ENCODE measurements at regions not wholly inside any gene's neighbourhood (a gene's known extent, or its start where the extent isn't known, plus 50 kb on each side); places are given as distances from the start of the nearest gene placed in this dataset.

DNA sequence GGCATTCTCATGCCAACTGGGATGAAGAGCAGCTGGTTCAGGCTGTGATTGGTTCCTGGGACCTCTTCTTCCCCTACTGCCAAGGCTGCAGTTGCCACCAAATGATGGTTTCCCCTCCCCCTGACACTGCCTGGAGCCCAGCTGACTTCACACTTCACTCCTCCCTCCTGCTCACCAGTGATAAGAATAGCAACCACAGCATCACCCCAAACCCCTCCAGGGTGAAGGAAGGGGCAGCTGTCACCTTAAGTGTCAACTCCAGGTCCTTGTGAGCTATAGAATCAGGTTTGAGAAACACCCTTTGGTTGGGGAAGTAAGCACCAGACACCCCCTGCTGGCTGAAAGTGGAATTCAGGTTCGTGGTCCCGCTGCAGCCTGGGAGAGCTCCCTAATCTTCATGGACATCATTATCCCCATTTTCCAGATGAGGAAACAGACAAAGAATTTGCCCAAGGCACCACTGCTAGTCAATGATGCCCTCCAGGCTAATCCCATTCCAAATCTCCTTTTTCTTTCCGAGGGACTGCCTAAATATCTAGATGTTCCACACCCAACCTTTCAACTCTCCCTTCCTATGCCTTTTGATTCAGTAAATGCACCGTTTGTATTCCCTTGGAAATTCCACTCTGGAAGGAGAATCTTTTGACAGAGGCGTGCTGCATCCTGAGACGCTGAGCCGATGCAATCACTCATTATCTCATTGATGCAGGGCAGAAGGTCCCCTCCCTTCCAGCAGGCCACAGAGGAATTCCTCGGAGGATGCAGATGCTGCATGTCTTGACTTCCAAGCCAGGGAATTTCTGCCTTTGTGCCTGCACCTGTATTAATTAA lies 50.6 kb upstream of the UQCRFS1 start:
- no peak for DNase-seq

DNA sequence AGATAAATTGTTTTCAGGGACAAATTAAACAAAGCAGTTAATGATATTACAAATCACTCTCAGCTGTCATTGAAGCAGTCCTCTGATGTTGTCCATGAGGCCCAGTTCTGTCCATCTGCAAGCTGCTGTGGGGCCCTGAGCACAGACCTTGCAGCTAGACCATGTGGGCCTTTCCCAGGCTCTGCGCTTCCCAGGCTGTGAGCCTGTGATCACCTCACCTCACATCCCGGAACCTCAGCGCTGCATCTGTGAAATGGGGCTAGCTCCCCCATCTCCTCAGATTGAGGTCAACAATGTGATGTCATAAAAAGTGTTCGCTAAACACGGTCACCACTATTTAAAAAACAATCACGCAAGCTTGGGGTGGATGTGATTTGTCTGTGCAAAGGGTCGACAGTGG lies 51.9 kb upstream of the UQCRFS1 start:
- DNase-seq: no peak

DNA sequence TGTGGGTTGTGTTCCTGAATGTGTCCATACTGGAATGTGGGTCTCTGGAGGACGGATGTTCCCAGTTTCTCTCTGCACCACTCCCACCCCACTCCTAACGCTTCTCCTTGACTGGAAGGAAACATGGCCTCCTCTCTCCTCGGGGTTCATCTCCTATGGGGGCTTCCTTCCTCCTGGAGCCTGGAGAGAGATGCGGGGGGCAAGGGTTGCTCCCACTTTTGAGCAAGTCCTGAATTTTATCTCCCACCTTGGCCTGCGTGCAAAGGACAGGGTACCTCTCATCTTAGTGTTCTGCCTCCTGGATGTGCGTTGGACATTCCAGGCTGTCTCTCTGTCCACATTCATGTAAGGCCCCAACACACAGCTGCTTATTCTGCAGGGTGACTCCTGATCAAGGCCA lies 52.5 kb upstream of the UQCRFS1 start:
- DNase-seq: no peak

DNA sequence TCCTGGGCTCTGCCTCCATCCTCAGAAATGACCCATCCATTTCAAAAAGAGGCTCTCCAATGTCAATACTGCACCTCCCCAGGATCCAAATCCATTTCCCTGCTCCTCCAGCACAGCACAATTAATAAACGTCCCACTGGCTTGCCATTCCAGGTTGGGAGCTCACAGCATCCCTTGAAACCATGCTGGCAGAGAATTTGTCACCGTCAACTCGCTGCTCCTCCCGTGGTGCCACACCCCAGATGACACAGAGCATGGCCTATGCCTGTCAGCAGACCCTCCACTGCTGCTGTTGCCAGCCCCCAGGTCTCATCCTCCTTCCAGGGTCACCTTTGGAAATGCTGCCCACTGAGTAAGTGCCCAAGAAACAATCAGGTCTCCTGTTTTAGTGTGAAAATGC lies 53.0 kb upstream of the UQCRFS1 start:
- no peak for DNase-seq

DNA sequence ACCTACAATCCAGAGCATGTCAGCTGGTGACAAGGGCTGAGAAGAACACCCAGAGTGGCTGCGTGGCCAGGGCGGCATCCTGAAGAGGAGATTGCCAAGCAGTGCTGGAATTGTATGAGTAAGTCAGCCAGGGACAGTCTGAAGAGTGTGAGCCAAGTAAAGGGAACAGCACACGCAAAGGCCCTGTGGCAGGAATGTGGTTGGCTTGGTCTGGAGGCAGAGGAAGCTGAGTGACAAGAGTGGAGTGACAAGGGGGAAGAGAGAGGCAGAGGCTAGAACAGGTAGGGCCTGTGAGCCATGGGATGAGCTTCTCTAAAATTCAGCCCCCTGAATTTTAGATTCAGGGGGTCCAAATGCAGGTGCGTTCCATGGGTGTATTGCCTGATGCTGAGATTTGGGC lies 53.7 kb upstream of the UQCRFS1 start:
- DNase-seq: no peak

DNA sequence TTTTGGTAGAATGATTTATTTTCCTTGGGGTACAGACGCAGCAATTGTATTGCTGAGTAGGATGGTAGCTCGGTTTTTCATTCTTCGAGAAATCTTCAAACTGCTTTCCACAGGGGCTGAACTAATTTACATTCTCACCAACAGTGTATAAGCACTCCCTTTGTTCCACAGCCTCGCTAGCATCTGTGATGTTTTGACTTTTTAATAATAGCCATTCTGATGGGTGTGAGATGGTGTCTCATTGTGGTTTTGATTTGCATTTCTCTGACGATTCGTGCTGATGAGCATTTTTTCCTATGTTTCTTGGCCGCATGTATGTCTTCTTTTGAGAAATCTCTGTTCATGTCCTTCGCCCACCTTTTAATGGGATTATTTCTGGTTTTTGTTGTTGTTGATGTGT lies 54.8 kb upstream of the UQCRFS1 start:
- no peak for DNase-seq

DNA sequence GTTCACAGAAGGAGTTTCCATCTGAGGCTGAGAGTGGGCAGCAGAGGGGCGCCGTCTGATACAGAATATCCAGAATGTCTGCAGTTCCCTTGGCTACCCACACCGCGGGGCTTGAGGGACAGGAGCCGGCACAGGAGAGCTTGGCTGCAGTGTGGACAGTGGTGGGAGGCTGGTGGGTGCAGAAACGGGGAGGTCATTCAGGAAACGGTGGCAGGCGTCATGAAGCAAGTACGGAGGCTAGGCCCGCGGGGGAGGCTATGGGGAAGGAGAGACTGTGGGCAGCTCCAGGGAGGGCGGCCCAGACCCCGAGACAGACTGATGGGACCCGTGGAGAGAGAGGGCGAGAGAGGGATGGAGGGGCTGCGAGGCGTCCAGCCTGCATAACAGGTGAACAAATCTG lies 55.2 kb upstream of the UQCRFS1 start:
- no peak for DNase-seq

DNA sequence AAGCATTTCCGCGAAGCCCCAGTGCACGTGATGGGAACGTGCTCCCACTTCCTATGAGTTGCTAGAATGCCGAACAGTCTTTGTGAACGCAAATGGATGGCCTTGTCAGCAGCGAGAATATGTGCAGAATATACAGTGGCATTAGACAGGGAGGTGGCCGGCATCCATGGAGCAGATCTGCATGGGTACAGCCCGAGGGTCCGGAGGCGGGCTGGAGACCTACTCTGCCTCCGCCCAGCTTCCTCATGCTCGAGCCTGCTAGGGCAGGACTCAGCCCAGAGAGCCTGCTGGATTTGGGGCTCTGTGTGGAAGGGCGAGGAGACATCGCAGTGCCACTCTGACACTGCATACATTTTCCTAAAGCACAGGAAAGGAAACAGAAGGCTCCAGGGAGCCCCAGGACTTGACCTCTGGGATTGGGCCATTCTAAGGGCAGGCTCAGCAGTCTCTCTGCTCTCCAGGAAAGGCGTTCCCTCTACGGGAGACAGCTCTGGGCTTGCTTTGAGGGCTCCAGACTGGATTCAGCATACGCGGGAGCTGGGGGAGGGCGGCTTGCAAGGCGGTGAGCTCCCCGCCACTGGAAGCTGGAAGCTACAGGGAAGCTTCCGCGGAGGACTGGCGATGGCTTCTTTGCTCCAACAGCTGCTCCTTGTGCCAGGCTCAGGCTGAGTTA lies 55.9 kb upstream of the UQCRFS1 start:
- DNase-seq: no peak

DNA sequence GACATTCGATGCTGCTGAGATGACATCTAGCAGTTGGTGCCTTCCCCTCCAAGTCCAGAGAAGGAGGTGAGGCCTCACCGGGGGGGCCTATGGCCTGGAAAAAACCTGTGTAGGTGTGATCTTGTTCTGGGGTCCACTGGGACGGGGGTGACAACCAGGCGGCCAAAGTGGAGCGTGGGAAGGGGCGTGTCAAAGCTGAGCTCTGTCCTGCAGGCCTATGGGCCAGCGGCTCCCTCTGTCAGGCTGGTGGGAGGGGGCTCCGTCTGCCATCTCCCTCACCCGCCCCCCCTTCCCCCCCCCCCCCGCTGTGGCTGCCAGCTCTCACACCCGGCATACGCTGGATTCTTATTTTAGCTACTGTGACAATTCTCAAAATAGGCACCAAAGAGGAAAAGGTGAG lies 56.7 kb upstream of the UQCRFS1 start:
- no peak for DNase-seq

DNA sequence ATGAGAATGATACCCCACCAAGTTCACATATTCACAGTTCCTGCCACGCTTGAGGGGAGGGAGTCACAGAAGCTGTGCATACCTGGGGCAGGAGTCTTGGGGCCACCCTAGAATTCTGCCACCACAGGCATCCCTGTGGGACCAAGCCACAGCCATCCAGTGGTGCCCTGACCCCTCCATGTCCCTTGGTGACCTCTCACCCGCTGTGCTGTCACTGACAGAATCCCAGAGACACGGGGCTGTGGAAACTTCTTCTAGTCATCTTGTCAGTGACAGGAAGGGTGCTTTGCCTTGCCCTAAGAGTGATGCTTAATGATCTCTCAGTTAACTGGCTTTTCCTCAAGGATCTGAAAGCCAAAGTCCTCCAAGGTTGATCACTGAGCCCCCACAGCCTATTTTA lies 58.4 kb upstream of the UQCRFS1 start:
- no peak for DNase-seq

DNA sequence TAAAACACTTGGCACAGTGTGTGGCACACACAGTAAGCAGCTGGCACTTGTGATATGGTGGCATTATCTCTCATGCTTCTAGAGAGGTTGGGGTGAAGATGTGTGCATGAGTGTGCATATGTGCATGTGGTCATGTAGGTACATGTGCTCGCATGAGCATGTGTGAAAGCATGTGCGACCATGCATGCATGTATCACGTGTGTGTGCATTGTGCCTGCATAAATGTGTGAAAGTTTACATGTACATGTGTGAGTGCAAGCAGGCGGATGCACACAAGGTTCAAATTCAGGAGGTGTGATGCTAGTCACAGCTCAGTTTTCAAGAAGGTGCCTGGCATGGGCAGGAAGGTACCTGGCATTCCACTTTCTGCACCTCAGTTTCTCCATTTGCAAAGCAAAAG lies 59.0 kb upstream of the UQCRFS1 start:
- no peak for DNase-seq

DNA sequence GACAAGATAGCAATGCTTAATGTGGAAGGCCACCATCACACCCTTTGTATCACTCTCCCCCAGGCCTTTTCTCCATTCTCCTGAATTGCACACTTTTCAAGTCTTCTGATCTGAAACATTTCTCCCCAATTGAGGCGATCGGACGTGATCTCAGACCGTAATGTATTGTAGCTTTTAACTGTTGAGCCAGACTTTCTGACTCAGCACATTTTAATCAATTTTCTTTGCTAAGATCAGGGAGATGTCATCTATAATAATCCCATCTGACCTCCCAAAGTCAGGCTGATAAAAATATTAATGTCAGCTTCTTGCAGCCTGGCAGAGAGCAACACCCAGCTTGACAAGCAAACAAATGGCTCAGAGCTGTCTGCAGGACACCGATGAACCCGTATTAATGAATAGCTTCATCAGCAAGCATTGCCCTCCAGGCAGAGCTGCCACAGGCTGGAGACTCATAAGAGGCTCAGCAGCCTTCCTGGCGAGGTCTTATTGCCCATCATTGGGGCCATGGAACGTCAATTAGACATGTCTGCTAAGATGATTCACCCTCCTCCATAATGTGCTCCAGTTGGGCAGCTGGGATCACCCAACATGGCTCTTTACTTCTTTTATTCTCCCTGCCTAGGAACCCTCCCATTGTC lies 60.2 kb upstream of the UQCRFS1 start:
- no peak for DNase-seq

DNA sequence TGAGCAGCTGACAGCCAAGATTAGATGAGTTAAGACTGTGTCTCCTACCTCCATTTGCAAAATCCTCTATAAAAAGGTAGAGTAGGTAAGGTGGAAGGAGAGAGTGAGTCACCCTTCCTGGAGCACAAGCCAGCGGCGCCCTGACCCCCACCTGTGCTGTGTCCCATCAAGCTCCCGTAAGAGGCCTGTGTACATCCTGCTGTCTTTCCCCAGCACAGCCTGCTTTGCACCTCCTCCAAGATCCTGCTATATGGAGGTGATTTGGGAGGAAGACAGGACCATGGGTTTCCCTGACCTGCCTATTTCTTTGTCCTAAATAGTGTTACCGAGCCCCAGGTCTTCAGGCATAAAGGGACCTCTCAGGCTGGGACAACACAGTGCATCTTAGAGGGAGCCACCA lies 62.3 kb upstream of the UQCRFS1 start:
- DNase-seq: no peak

DNA sequence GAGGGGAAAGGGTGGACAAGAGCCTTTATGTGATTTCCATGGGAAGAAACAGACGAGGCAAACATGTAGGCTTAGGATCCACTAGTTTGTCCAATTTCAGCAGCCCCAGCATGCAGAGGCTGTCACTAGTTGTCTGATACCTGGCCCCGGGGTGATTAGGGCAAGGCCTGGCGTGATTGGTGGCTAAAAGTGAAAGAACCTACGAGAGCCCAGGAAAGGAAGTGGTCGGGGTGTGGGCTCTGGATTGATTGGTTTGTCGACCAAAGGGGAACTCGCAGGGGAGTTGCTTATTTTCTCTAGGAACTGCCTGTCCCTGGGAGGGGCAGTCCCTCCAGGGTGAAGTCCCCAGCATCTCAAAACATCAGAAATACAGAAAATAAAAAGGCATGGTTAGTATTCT lies 64.2 kb upstream of the UQCRFS1 start:
- no peak for DNase-seq

DNA sequence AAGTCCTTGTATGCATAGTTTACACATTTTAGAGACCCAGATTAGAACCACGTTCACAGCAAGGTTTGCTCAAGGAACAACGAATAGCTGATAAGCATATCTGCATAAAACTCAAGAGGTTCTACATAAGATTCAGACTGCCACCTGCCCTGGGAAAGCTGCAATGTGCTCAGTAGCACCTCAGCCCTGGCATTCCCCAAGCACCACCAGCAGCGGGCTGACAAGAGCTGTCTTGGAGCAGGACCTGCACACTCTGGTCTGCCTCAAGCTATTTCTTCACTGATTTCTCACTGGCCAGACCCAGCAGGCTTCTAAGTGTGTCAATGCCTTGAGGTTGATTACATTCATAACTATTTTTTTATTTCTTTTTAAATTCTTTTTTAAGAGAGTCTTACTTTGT lies 65.8 kb upstream of the UQCRFS1 start:
- DNase-seq: no peak

DNA sequence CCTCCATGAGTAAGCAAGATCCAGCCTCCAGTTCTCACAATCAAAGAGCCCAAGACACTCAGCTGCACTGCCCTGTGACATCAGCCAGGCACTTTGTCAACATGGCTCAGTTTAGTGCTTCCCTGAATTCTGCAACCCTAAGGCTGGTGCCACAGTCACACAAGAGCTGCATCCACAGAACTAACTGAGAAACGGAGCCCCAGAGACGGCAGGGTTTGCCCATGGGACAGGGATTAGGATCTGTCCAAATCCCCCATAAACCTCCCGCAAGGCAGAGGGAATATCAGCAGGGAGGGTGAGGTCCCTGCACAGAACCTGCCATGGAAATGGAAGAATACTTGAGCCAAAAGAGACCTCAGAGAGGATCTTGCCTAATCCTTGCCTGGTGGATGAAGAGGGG lies 70.4 kb upstream of the UQCRFS1 start:
- no peak for DNase-seq

DNA sequence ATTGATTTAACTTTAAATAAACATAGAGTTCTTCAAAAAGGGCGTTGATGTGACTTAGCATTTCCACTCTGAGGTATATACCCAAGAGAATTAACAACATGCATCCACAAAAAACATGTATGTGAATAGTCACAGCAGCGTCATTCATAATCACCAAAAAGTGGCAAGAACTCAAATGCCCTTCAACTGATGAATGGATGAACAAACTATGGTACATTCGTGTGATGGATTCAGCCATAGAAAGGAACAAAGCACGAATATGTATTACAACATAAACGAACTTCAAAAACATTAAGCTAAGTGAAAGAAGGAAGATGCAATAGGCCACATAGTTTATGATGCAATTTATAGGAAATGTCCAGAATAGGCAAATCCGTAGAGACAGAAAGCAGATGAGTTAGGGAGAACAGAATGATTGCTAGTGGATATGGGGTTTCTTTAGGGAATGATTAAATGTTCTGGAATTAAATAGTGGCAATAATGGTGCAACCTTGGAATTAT lies 72.3 kb upstream of the UQCRFS1 start:
- DNase-seq: no peak

DNA sequence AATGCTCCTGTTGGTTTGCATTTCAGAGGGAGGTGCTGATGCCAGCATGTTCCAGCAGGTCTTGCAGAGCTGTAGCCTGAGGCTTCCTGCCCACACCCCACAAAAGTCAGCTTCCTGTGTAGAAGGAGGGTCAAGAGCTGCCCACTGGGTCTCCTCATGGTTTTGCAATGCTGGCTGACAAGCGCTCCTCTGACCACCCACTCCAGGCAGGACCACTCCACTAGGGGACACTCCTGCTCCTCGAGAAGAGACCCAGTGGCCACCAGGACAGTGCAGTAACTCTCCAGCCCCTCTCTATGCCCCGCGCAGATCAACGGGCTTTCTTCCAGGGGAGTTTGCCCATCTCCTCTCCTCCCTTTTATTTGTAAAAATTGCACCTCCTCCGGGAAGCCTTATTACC lies 72.9 kb upstream of the UQCRFS1 start:
- no peak for DNase-seq

DNA sequence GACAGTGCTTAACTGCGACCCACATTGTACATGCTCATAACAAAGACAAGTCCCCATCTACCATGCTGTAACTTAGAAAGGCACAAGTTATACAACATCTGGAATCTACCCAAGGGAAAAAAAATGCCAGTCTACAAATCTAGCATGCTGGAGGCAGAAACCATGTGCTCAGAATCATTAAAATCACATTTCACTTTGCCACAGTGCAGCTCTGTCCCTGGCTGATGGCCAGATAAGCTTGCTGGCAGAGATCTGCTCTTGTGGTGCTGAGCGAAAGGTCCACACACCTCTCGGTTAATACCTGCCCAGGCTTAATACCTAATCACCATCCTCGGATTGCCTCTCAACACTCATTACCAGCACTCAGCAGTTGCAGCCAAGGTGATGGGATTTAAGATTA lies 74.1 kb upstream of the UQCRFS1 start:
- DNase-seq: peak; percentile 39

DNA sequence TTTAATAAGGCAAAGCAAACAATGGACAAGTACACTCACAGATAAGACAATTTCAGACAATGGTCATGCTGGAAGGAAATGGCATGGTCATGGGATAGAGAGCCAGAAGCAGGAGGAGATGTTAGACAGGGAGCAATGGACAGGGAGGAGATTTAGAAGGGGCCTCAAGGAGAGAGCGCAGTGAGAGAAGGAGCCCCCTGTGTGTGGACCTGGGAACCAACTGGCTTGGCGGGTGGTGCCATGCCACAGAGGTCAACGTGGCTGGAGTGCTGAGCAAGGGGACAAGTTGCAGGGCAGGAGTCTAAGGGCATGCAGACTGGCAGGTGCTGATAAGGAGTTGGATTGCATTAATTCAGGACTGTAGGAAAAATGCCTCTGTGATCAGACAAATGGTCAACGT lies 75.3 kb upstream of the UQCRFS1 start:
- no peak for DNase-seq

DNA sequence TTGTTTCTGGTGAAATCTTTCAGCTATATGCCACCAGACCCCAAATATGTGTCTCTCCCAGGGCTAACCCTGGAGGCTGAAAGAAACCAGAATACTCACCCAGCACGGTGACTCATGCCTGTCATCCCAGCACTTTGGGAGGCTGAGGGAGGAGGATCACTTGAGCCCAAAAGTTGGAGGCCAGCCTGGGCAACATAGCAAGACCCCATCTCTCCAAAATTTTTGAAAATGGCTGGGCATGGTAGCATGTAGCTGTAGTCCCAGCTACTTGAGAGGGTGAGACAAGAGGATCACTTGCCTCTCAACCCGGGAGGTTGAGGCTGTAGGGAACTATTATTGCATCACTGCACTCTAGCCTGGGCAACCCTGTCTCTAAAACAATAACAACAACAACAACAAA lies 76.1 kb upstream of the UQCRFS1 start:
- no peak for DNase-seq

DNA sequence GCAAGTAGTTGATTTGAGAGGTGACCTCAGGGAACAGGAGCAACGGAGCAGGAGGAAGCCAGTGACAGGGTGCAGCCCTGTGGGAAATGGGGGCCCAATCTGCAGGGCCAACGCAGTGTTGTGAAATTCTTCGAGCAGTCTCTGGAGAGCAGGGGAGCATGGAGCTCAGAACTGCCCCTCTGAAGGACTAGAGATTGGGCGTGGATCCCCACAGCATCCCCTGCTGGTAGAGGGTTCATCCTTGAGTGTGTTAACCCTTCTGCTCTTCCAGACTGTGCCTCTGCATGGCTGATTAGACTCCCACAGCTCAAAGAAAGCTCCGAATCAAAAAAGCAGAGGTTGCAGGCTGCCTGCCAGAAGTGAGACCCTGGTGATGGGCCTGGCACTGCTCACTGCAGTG lies 77.9 kb upstream of the UQCRFS1 start:
- no peak for DNase-seq

DNA sequence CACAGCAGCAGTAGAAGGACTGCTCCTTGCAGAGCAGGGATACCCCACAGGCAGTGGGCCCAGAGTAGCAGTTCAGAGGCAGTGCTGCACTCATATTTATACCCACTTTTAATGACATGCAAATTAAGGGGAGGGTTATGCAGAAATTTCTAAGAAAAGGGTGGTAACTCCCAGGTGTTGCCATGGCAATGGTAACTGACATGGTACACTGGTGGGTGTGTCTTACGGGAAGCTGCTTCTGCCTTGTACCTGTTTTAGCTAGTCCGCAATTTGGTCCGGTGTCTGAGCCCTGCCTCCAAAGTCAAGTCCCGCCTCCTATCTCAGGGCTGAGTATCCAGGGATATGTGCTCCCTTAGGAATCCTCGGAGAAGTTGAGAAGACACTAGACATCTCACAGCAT lies 79.2 kb upstream of the UQCRFS1 start:
- no peak for DNase-seq

DNA sequence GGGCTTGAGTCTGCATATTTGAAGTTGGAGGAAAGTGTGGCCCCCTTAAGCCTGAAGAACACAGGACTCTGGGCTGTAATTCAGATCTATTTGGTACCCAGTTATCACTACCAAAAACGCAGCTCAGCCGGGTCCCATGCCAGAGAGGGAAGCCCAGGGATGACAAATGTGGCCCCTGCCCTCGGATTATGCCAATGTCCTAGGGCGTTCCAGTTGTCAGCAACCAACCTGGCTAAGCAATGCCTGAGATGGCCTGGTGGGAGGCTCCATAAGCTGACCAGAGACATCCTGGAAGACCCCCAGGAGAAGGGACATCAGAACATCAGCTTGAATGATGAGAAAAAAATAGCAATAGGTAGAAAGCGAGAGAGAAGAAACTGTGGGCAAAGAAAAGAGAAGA lies 79.6 kb upstream of the UQCRFS1 start:
- no peak for DNase-seq

Measured in NCI-H2107 (cell line).